HepG2 (cell line): ENCODE measurements at regions not wholly inside any gene's neighbourhood (a gene's known extent, or its start where the extent isn't known, plus 50 kb on each side); places are given as distances from the start of the nearest gene placed in this dataset.

Source experiments
- ATAC-seq: fragments of 200-7000 bp; cut with Tn5 transposase; 3 replicates; pipeline ENCODE4 v1.9.1; 2020; ENCODE audit warnings: mild to moderate bottlenecking, moderate library complexity
- BruUV-seq: library from RNA; stranded (reverse); fragments of 400-500 nt; replicated peaks from 2 replicates; lab custom pipeline; 2021; lab: Mats Ljungman, UMichigan
- CTCF ChIA-PET: fragments of 300-600 bp; formaldehyde crosslinking; extraction: SDS; loops from one replicate; lab custom pipeline; 2021; ENCODE audit warnings: low total read pairs, inconsistent platforms, low intra/inter-chr PET ratio; lab: Yijun Ruan, JAX
- POLR2A ChIA-PET: fragments of 350-600 bp; sonication (Branson Sonifier 250); formaldehyde crosslinking; loops from one replicate; lab custom pipeline; 2020; ENCODE audit warnings: antibody characterized with exemption, inconsistent platforms; lab: Yijun Ruan, JAX
- DNase-seq: peaks from one replicate; pipeline ENCODE4 v3.0.0-alpha.2; 2015; ENCODE audit warnings: low spot score
- FAIRE-seq: peaks from 3 replicates; lab custom pipeline; 2011; peaks lifted over from hg19 to GRCh38; lab: Jason Lieb, UNC
- H2AFZ ChIP-seq: one replicate; pipeline ENCODE4 v1.6.1; 2011; ENCODE audit warnings: low read length, inconsistent platforms
- H3K27ac ChIP-seq: fragments of 300-600 bp; 3 replicates; pipeline ENCODE4 v1.8.0; 2011; ENCODE audit warnings: mixed run types, mild to moderate bottlenecking, mixed read lengths, low read length, inconsistent platforms; ENCODE audit not compliant: insufficient read depth; ENCODE audit errors: extremely low read length
- H3K27me3 ChIP-seq, 2 experiments: fragments of 200-600 bp in 1 of 2; 2 replicates in 1 of 2; 3 replicates in 1 of 2; pipeline versions ENCODE4 v1.6.0 to v1.8.0; 2011; ENCODE audit warnings: low read length in 2 of 2, mild to moderate bottlenecking in 2 of 2, moderate library complexity in 2 of 2, inconsistent platforms in 1 of 2; ENCODE audit not compliant: insufficient read depth in 2 of 2, control insufficient read depth in 1 of 2
- H3K36me3 ChIP-seq, 2 experiments: fragments of 200-600 bp in 1 of 2; replicated peaks in 1 of 2; 2 replicates in 1 of 2; 3 replicates in 1 of 2; pipeline versions ENCODE4 v1.5.1 to v1.8.0; 2011; ENCODE audit warnings: low read length in 2 of 2, inconsistent platforms in 1 of 2; ENCODE audit not compliant: insufficient read depth in 2 of 2, control insufficient read depth in 1 of 2
- H3K4me1 ChIP-seq: 2 replicates; pipeline ENCODE4 v1.5.1; 2012; ENCODE audit warnings: low read length, inconsistent platforms; ENCODE audit not compliant: insufficient read depth
- H3K4me2 ChIP-seq: 2 replicates; pipeline ENCODE4 v1.6.0; 2011; ENCODE audit warnings: low read depth, low read length, inconsistent platforms
- H3K4me3 ChIP-seq, 3 experiments: fragments of 200-600 bp in 1 of 3; sonication (generic), shearing (Covaris generic) in 1 of 3; replicated peaks in 1 of 3; 2 replicates each; pipeline ENCODE4 v1.5.1; 2011 to 2016; ENCODE audit warnings: low read length in 3 of 3, inconsistent platforms in 2 of 3, low read depth in 2 of 3, mild to moderate bottlenecking in 2 of 3, control low read depth in 1 of 3, mixed read lengths in 1 of 3; ENCODE audit not compliant: insufficient read depth in 1 of 3
- H3K79me2 ChIP-seq: one replicate; pipeline ENCODE4 v1.6.1; 2011; ENCODE audit warnings: low read length, inconsistent platforms; ENCODE audit not compliant: insufficient read depth
- H3K9ac ChIP-seq: 2 replicates; pipeline ENCODE4 v1.6.0; 2011; ENCODE audit warnings: mild to moderate bottlenecking, low read depth, low read length, inconsistent platforms; ENCODE audit not compliant: insufficient read depth
- H3K9me3 ChIP-seq: 2 replicates; pipeline ENCODE4 v1.5.1; 2012; ENCODE audit warnings: mild to moderate bottlenecking, low read length
- H4K20me1 ChIP-seq: 2 replicates; pipeline ENCODE4 v1.6.0; 2011; ENCODE audit warnings: inconsistent platforms, mild to moderate bottlenecking, low read length, moderate library complexity; ENCODE audit not compliant: insufficient read depth
- E2F2 ChIP-seq: sonication (generic); formaldehyde crosslinking; IDR thresholded peaks from 2 replicates; pipeline ENCODE4 v1.4.0; 2020; ENCODE audit warnings: missing genetic modification reagents, borderline replicate concordance
- KDM2A ChIP-seq: sonication (generic); formaldehyde crosslinking; IDR thresholded peaks from 2 replicates; pipeline ENCODE4 v1.4.0; 2020; ENCODE audit warnings: low read depth, missing genetic modification reagents, borderline replicate concordance
- REXO4 ChIP-seq: sonication (generic); formaldehyde crosslinking; IDR thresholded peaks from 2 replicates; pipeline ENCODE4 v1.8.0; 2022; ENCODE audit warnings: missing genetic modification reagents, mild to moderate bottlenecking, borderline replicate concordance
- RFXAP ChIP-seq: sonication (generic); formaldehyde crosslinking; IDR thresholded peaks from 2 replicates; pipeline ENCODE4 v1.4.0; 2020; ENCODE audit warnings: missing genetic modification reagents, borderline replicate concordance
- STAG1 ChIP-seq: sonication (generic); formaldehyde crosslinking; IDR thresholded peaks from 2 replicates; pipeline ENCODE4 v1.4.0; 2020; ENCODE audit warnings: missing genetic modification reagents
- ZNF160 ChIP-seq: sonication (generic); formaldehyde crosslinking; IDR thresholded peaks from 2 replicates; pipeline ENCODE4 v1.8.0; 2022; ENCODE audit warnings: mild to moderate bottlenecking, inconsistent platforms, missing genetic modification reagents
- WGBS: methylation state at CpG from one replicate; pipeline ENCODE4 v1.1.6; 2017; ENCODE audit warnings: low lambda C conversion rate; 5-methylcytosine and 5-hydroxymethylcytosine counted together
- in situ Hi-C: cut with HindIII; loops from 2 replicates; pipeline ENCODE4 v1.10.0; 2017; ENCODE audit warnings: low pct_unique_long_range_greater_than_20kb; ENCODE audit not compliant: extremely low pct_ligation_motif_present
- intact Hi-C: fragments of 100-400 bp; cut with micrococcal nuclease; formaldehyde crosslinking; loops from one replicate; pipeline ENCODE4 v1.10.0; 2022; ENCODE audit not compliant: unreplicated experiment

- TF ChIP-seq RFXAP (CRISPR knock-in tag), result no peak
Measured at GRCh38 chr3:81910244-81910852, 148.9 kb upstream of the GBE1 start (continued).

DNA sequence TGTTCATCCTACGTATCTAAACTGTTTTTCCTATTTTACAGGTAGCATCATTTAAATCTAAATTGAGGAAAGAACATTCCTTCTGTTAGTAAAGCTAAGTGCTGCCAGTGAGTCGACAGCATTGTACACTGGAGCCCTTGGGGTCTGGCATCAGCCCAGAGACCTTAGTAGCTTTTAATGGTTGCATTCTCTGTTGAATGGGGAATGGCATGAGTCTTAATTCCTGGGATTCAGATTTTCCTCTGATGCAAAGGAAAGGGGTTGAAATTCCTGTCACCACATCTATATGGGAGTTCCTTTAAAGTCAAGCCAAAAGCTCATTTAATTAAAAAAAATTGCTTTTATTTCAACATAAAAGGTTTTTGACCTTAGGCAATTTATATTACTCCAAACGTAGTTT lies 148.4 kb upstream of the GBE1 start:
- H3K4me2 ChIP-seq, result no peak overlapping the region
- H2AFZ ChIP-seq, result no peak overlapping the region
- no peaks in the 10 kb centered on the region for H3K79me2 ChIP-seq
- TF ChIP-seq REXO4 (CRISPR knock-in tag) (no peak), ZNF160 (CRISPR knock-in tag) (no peak), E2F2 (CRISPR knock-in tag) (no peak), KDM2A (CRISPR knock-in tag) (no peak), STAG1 (CRISPR knock-in tag) (no peak)
- DNase-seq (no peak), FAIRE-seq (no peak), ATAC-seq (no peak)
- no peaks in the 10 kb centered on the region for H3K36me3 ChIP-seq
- H4K20me1 ChIP-seq, result no peaks in the 10 kb centered on the region
- ChIA-PET CTCF (interaction anchor here (1.2 kb wide), 1 partner anchor 797 kb away, joined by 3 read pairs; no protein-coding TSS in a partner anchor), POLR2A (no interaction called here)
- no peak overlapping the region for H3K9ac ChIP-seq
- intact Hi-C loops (loop anchor here (1.0 to 5.0 kb wide), 4 partner anchors 78 to 1614 kb away; no protein-coding TSS in a partner anchor), in situ Hi-C loops (no loop called here)
- no peaks in the 10 kb centered on the region for H3K9me3 ChIP-seq
- no peaks in the 10 kb centered on the region for H3K4me1 ChIP-seq
- BruUV-seq, result no TSS peak
- no peaks in the 10 kb centered on the region for H3K27me3 ChIP-seq
- H3K27ac ChIP-seq, result no peak overlapping the region
- H3K4me3 ChIP-seq, result no peak overlapping the region
- WGBS, result 23% methylated on average over 3 of the region's 3 CpGs
